H9 (cell line): ENCODE measurements at regions not wholly inside any gene's neighbourhood (a gene's known extent, or its start where the extent isn't known, plus 50 kb on each side); places are given as distances from the start of the nearest gene placed in this dataset.

Experiments used
- DNase-seq: peaks from one replicate; pipeline ENCODE4 v3.0.0-alpha.2; 2017
- H2AFZ ChIP-seq: one replicate; pipeline ENCODE4 v1.6.1; 2013; ENCODE audit warnings: mild to moderate bottlenecking, low read length, control low read depth, moderate library complexity
- H2AK5ac ChIP-seq: 2 replicates; pipeline ENCODE4 v1.6.1; 2013; ENCODE audit warnings: low read length, control low read depth, mixed read lengths; ENCODE audit not compliant: insufficient read length
- H2BK120ac ChIP-seq: one replicate; pipeline ENCODE4 v1.6.1; 2013; ENCODE audit warnings: low read depth, mild to moderate bottlenecking, low read length, control low read depth, inconsistent platforms; ENCODE audit not compliant: poor library complexity, severe bottlenecking
- H2BK12ac ChIP-seq: 2 replicates; pipeline ENCODE4 v1.6.1; 2013; ENCODE audit warnings: low read length, control low read depth, mixed read lengths, low read depth; ENCODE audit not compliant: insufficient read length
- H2BK15ac ChIP-seq: 2 replicates; pipeline ENCODE4 v1.6.1; 2013; ENCODE audit warnings: low read depth, low read length, control low read depth
- H2BK20ac ChIP-seq: one replicate; pipeline ENCODE4 v1.6.1; 2013; ENCODE audit warnings: low read depth, mild to moderate bottlenecking, low read length, control low read depth, inconsistent platforms; ENCODE audit not compliant: poor library complexity, severe bottlenecking
- H2BK5ac ChIP-seq: 2 replicates; pipeline ENCODE4 v1.6.1; 2013; ENCODE audit warnings: low read length, control low read depth, mixed read lengths; ENCODE audit not compliant: insufficient read length
- H3K14ac ChIP-seq: 2 replicates; pipeline ENCODE4 v1.6.1; 2013; ENCODE audit warnings: low read length, control low read depth; ENCODE audit not compliant: insufficient read depth
- H3K18ac ChIP-seq: 2 replicates; pipeline ENCODE4 v1.6.1; 2013; ENCODE audit warnings: low read depth, mild to moderate bottlenecking, mixed read lengths, low read length, control low read depth; ENCODE audit not compliant: insufficient read length
- H3K23ac ChIP-seq: 2 replicates; pipeline ENCODE4 v1.6.1; 2013; ENCODE audit warnings: low read length, control low read depth, mixed read lengths, low read depth; ENCODE audit not compliant: insufficient read length
- H3K23me2 ChIP-seq: 2 replicates; pipeline ENCODE4 v1.6.1; 2013; ENCODE audit warnings: low read depth, mild to moderate bottlenecking, mixed read lengths, low read length, control low read depth; ENCODE audit not compliant: insufficient read length, poor library complexity, severe bottlenecking
- H3K27ac ChIP-seq: 2 replicates; pipeline ENCODE4 v1.5.1; 2013; ENCODE audit warnings: low read length, control low read depth, mixed read lengths, low read depth; ENCODE audit not compliant: insufficient read length
- H3K27me3 ChIP-seq: 2 replicates; pipeline ENCODE4 v1.6.1; 2013; ENCODE audit warnings: low read length, control low read depth, inconsistent platforms; ENCODE audit not compliant: insufficient read depth
- H3K4ac ChIP-seq: 2 replicates; pipeline ENCODE4 v1.6.1; 2013; ENCODE audit warnings: low read depth, mild to moderate bottlenecking, control low read depth, inconsistent platforms, low read length, moderate library complexity
- H3K4me1 ChIP-seq: 2 replicates; pipeline ENCODE4 v1.6.1; 2013; ENCODE audit warnings: low read length, control low read depth, inconsistent platforms; ENCODE audit not compliant: insufficient read depth
- H3K4me2 ChIP-seq: 2 replicates; pipeline ENCODE4 v1.6.1; 2013; ENCODE audit warnings: low read length, control low read depth, mixed read lengths; ENCODE audit not compliant: insufficient read length, insufficient read depth
- H3K56ac ChIP-seq: 2 replicates; pipeline ENCODE4 v1.6.1; 2013; ENCODE audit warnings: low read depth, mild to moderate bottlenecking, mixed read lengths, low read length, control low read depth; ENCODE audit not compliant: insufficient read length
- H3K79me1 ChIP-seq: 2 replicates; pipeline ENCODE4 v1.6.1; 2013; ENCODE audit warnings: low read depth, mild to moderate bottlenecking, moderate library complexity, low read length, control low read depth, inconsistent platforms; ENCODE audit not compliant: insufficient read depth, poor library complexity, severe bottlenecking
- H3K79me2 ChIP-seq: 2 replicates; pipeline ENCODE4 v1.6.1; 2013; ENCODE audit warnings: low read length, control low read depth, inconsistent platforms; ENCODE audit not compliant: insufficient read depth
- H3K9ac ChIP-seq: 2 replicates; pipeline ENCODE4 v1.6.1; 2013; ENCODE audit warnings: low read length, control low read depth, mixed read lengths; ENCODE audit not compliant: insufficient read length; ENCODE audit errors: extremely low read depth
- H3K9me3 ChIP-seq: one replicate; pipeline ENCODE4 v1.6.1; 2013; ENCODE audit warnings: low read depth, low read length, inconsistent platforms; ENCODE audit not compliant: control insufficient read depth
- H3T11ph ChIP-seq: one replicate; pipeline ENCODE4 v1.6.1; 2013; ENCODE audit warnings: mild to moderate bottlenecking, low read length, control low read depth, inconsistent platforms
- H4K20me1 ChIP-seq: one replicate; pipeline ENCODE4 v1.6.1; 2013; ENCODE audit not compliant: control insufficient read depth, insufficient read length, insufficient read depth
- H4K5ac ChIP-seq: 2 replicates; pipeline ENCODE4 v1.6.1; 2013; ENCODE audit warnings: low read depth, mild to moderate bottlenecking, mixed read lengths, low read length, control low read depth; ENCODE audit not compliant: insufficient read length
- H4K8ac ChIP-seq: replicated peaks from 2 replicates; pipeline ENCODE4 v1.6.1; 2013; ENCODE audit warnings: low read length, control low read depth, mixed read lengths, low read depth; ENCODE audit not compliant: insufficient read length
- H4K91ac ChIP-seq: 2 replicates; pipeline ENCODE4 v1.6.1; 2013; ENCODE audit warnings: low read depth, mild to moderate bottlenecking, moderate library complexity, mixed read lengths, low read length, control low read depth; ENCODE audit not compliant: insufficient read length
- H3K27ac Mint-ChIP-seq, 3 experiments: 2 replicates in 2 of 3; 3 replicates in 1 of 3; pipeline ENCODE4 v1.8.0; 2020 to 2021; ENCODE audit warnings: mixed read lengths in 3 of 3, mild to moderate bottlenecking in 1 of 3, moderate library complexity in 1 of 3
- H3K27me3 Mint-ChIP-seq: 2 replicates; pipeline ENCODE4 v1.8.0; 2021; ENCODE audit warnings: low read depth, mild to moderate bottlenecking, moderate library complexity, mixed read lengths
- H3K36me3 Mint-ChIP-seq, 3 experiments: 2 replicates in 2 of 3; 3 replicates in 1 of 3; pipeline ENCODE4 v1.8.0; 2020 to 2021; ENCODE audit warnings: low read depth in 3 of 3, mixed read lengths in 3 of 3; ENCODE audit not compliant: insufficient read depth in 1 of 3
- H3K4me1 Mint-ChIP-seq, 2 experiments: 2 replicates each; pipeline ENCODE4 v1.8.0; 2020; ENCODE audit warnings: mixed read lengths in 2 of 2
- H3K4me3 Mint-ChIP-seq, 2 experiments: 2 replicates in 1 of 2; 3 replicates in 1 of 2; pipeline ENCODE4 v1.8.0; 2020 to 2021; ENCODE audit warnings: mild to moderate bottlenecking in 2 of 2, mixed read lengths in 2 of 2, moderate library complexity in 1 of 2
- H3K9me3 Mint-ChIP-seq, 2 experiments: 2 replicates in 1 of 2; 3 replicates in 1 of 2; pipeline ENCODE4 v1.8.0; 2020; ENCODE audit warnings: mild to moderate bottlenecking in 2 of 2, mixed read lengths in 2 of 2, moderate library complexity in 1 of 2
- WGBS: extraction: QIAGEN DNeasy Blood & Tissue Kit; methylation state at CpG from one replicate; pipeline ENCODE4 v1.1.7; 2013; ENCODE audit warnings: missing lambda C conversion rate, low lambda C conversion rate, mixed read lengths; ENCODE audit not compliant: insufficient read length; ENCODE audit errors: extremely low coverage; 5-methylcytosine and 5-hydroxymethylcytosine counted together
- TF ChIP-seq, protein P1 (sequence below): fragments of 200-600 bp; sonication (generic); conservative IDR thresholded peaks from 3 replicates; pipeline ENCODE4 v1.8.0; 2021; ENCODE audit warnings: antibody characterized with exemption, mild to moderate bottlenecking

DNA sequence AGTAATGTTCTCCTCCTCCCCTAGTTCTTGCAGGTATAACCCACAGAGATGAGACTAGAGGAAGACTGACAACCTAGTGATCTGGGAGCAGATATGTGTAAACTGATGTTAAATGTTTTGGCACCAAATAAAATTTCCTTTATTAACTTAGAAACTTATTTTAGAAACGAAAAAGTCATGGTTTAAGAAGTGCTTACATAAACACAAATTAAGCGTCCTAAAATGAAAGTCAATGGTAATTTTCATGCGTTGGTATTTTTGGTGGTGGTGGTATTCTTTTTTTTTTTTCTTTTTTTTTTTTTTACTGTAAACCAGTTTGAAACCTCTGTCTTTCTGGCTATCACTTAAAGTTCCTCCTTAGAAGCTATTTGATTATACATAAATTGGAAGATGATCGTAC lies 1438.1 kb upstream of the TENM3 start:
- no peak for DNase-seq
- no peak overlapping the region for H3K23ac ChIP-seq
- H3K4me1 Mint-ChIP-seq, result peaks cover 10 to 15% of the 10 kb centered on the region in 2 experiments

More for the DNA sequence above, 1438.1 kb upstream of the TENM3 start:
- Mint-ChIP-seq H3K27ac (no peak overlapping the region), H3K4me3 (no peak overlapping the region), H3K27me3 (no peaks in the 10 kb centered on the region), H3K9me3 (no peaks in the 10 kb centered on the region), H3K36me3 (no peaks in the 10 kb centered on the region)
- no peak overlapping the region for H3K9ac ChIP-seq
- TF ChIP-seq, protein P1, sequence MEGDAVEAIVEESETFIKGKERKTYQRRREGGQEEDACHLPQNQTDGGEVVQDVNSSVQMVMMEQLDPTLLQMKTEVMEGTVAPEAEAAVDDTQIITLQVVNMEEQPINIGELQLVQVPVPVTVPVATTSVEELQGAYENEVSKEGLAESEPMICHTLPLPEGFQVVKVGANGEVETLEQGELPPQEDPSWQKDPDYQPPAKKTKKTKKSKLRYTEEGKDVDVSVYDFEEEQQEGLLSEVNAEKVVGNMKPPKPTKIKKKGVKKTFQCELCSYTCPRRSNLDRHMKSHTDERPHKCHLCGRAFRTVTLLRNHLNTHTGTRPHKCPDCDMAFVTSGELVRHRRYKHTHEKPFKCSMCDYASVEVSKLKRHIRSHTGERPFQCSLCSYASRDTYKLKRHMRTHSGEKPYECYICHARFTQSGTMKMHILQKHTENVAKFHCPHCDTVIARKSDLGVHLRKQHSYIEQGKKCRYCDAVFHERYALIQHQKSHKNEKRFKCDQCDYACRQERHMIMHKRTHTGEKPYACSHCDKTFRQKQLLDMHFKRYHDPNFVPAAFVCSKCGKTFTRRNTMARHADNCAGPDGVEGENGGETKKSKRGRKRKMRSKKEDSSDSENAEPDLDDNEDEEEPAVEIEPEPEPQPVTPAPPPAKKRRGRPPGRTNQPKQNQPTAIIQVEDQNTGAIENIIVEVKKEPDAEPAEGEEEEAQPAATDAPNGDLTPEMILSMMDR, result no peak
- H4K91ac ChIP-seq, result no peak overlapping the region
- H4K20me1 ChIP-seq, result no peaks in the 10 kb centered on the region
- H2AK5ac ChIP-seq, result no peak overlapping the region
- H2BK120ac ChIP-seq, result no peak overlapping the region
- no peaks in the 10 kb centered on the region for H3K9me3 ChIP-seq
- no peak overlapping the region for H3K18ac ChIP-seq
- no peak overlapping the region for H4K8ac ChIP-seq
- H3K27ac ChIP-seq, result no peak overlapping the region
- no peak overlapping the region for H2BK20ac ChIP-seq
- H3K56ac ChIP-seq, result no peak overlapping the region
- no peak overlapping the region for H3K4ac ChIP-seq
- WGBS, result no CpG with 5 or more reads among the region's 4 CpGs
- no peak overlapping the region for H2BK12ac ChIP-seq
- no peaks in the 10 kb centered on the region for H3K27me3 ChIP-seq
- no peak overlapping the region for H2BK15ac ChIP-seq
- no peak overlapping the region for H3K14ac ChIP-seq
- H2AFZ ChIP-seq, result no peak overlapping the region
- no peak overlapping the region for H3K4me2 ChIP-seq
- H4K5ac ChIP-seq, result no peak overlapping the region
- H3K79me2 ChIP-seq, result no peaks in the 10 kb centered on the region
- H3T11ph ChIP-seq, result no peak overlapping the region
- no peak overlapping the region for H2BK5ac ChIP-seq
- no peaks in the 10 kb centered on the region for H3K23me2 ChIP-seq
- H3K4me1 ChIP-seq, result peaks cover 3% of the 10 kb centered on the region; the same call in 1 of the 2 replicates
- no peaks in the 10 kb centered on the region for H3K79me1 ChIP-seq
